H9 (cell line): ENCODE measurements at regions not wholly inside any gene's neighbourhood (a gene's known extent, or its start where the extent isn't known, plus 50 kb on each side); places are given as distances from the start of the nearest gene placed in this dataset.
A peak's percentile ranks its signal among the peaks of the same experiment; 100 is the strongest.

ENCODE experiments used
- DNase-seq: peaks from one replicate; pipeline ENCODE4 v3.0.0-alpha.2; 2017
- H2AFZ ChIP-seq: one replicate; pipeline ENCODE4 v1.6.1; 2013; ENCODE audit warnings: mild to moderate bottlenecking, low read length, control low read depth, moderate library complexity
- H2AK5ac ChIP-seq: 2 replicates; pipeline ENCODE4 v1.6.1; 2013; ENCODE audit warnings: low read length, control low read depth, mixed read lengths; ENCODE audit not compliant: insufficient read length
- H2BK120ac ChIP-seq: one replicate; pipeline ENCODE4 v1.6.1; 2013; ENCODE audit warnings: low read depth, mild to moderate bottlenecking, low read length, control low read depth, inconsistent platforms; ENCODE audit not compliant: poor library complexity, severe bottlenecking
- H2BK12ac ChIP-seq: 2 replicates; pipeline ENCODE4 v1.6.1; 2013; ENCODE audit warnings: low read length, control low read depth, mixed read lengths, low read depth; ENCODE audit not compliant: insufficient read length
- H2BK15ac ChIP-seq: 2 replicates; pipeline ENCODE4 v1.6.1; 2013; ENCODE audit warnings: low read depth, low read length, control low read depth
- H2BK20ac ChIP-seq: one replicate; pipeline ENCODE4 v1.6.1; 2013; ENCODE audit warnings: low read depth, mild to moderate bottlenecking, low read length, control low read depth, inconsistent platforms; ENCODE audit not compliant: poor library complexity, severe bottlenecking
- H2BK5ac ChIP-seq: 2 replicates; pipeline ENCODE4 v1.6.1; 2013; ENCODE audit warnings: low read length, control low read depth, mixed read lengths; ENCODE audit not compliant: insufficient read length
- H3K14ac ChIP-seq: 2 replicates; pipeline ENCODE4 v1.6.1; 2013; ENCODE audit warnings: low read length, control low read depth; ENCODE audit not compliant: insufficient read depth
- H3K18ac ChIP-seq: 2 replicates; pipeline ENCODE4 v1.6.1; 2013; ENCODE audit warnings: low read depth, mild to moderate bottlenecking, mixed read lengths, low read length, control low read depth; ENCODE audit not compliant: insufficient read length
- H3K23ac ChIP-seq: 2 replicates; pipeline ENCODE4 v1.6.1; 2013; ENCODE audit warnings: low read length, control low read depth, mixed read lengths, low read depth; ENCODE audit not compliant: insufficient read length
- H3K23me2 ChIP-seq: 2 replicates; pipeline ENCODE4 v1.6.1; 2013; ENCODE audit warnings: low read depth, mild to moderate bottlenecking, mixed read lengths, low read length, control low read depth; ENCODE audit not compliant: insufficient read length, poor library complexity, severe bottlenecking
- H3K27ac ChIP-seq: 2 replicates; pipeline ENCODE4 v1.5.1; 2013; ENCODE audit warnings: low read length, control low read depth, mixed read lengths, low read depth; ENCODE audit not compliant: insufficient read length
- H3K27me3 ChIP-seq: 2 replicates; pipeline ENCODE4 v1.6.1; 2013; ENCODE audit warnings: low read length, control low read depth, inconsistent platforms; ENCODE audit not compliant: insufficient read depth
- H3K4ac ChIP-seq: 2 replicates; pipeline ENCODE4 v1.6.1; 2013; ENCODE audit warnings: low read depth, mild to moderate bottlenecking, control low read depth, inconsistent platforms, low read length, moderate library complexity
- H3K4me1 ChIP-seq: 2 replicates; pipeline ENCODE4 v1.6.1; 2013; ENCODE audit warnings: low read length, control low read depth, inconsistent platforms; ENCODE audit not compliant: insufficient read depth
- H3K4me2 ChIP-seq: 2 replicates; pipeline ENCODE4 v1.6.1; 2013; ENCODE audit warnings: low read length, control low read depth, mixed read lengths; ENCODE audit not compliant: insufficient read length, insufficient read depth
- H3K56ac ChIP-seq: 2 replicates; pipeline ENCODE4 v1.6.1; 2013; ENCODE audit warnings: low read depth, mild to moderate bottlenecking, mixed read lengths, low read length, control low read depth; ENCODE audit not compliant: insufficient read length
- H3K79me1 ChIP-seq: 2 replicates; pipeline ENCODE4 v1.6.1; 2013; ENCODE audit warnings: low read depth, mild to moderate bottlenecking, moderate library complexity, low read length, control low read depth, inconsistent platforms; ENCODE audit not compliant: insufficient read depth, poor library complexity, severe bottlenecking
- H3K79me2 ChIP-seq: 2 replicates; pipeline ENCODE4 v1.6.1; 2013; ENCODE audit warnings: low read length, control low read depth, inconsistent platforms; ENCODE audit not compliant: insufficient read depth
- H3K9ac ChIP-seq: 2 replicates; pipeline ENCODE4 v1.6.1; 2013; ENCODE audit warnings: low read length, control low read depth, mixed read lengths; ENCODE audit not compliant: insufficient read length; ENCODE audit errors: extremely low read depth
- H3K9me3 ChIP-seq: one replicate; pipeline ENCODE4 v1.6.1; 2013; ENCODE audit warnings: low read depth, low read length, inconsistent platforms; ENCODE audit not compliant: control insufficient read depth
- H3T11ph ChIP-seq: one replicate; pipeline ENCODE4 v1.6.1; 2013; ENCODE audit warnings: mild to moderate bottlenecking, low read length, control low read depth, inconsistent platforms
- H4K20me1 ChIP-seq: one replicate; pipeline ENCODE4 v1.6.1; 2013; ENCODE audit not compliant: control insufficient read depth, insufficient read length, insufficient read depth
- H4K5ac ChIP-seq: 2 replicates; pipeline ENCODE4 v1.6.1; 2013; ENCODE audit warnings: low read depth, mild to moderate bottlenecking, mixed read lengths, low read length, control low read depth; ENCODE audit not compliant: insufficient read length
- H4K8ac ChIP-seq: replicated peaks from 2 replicates; pipeline ENCODE4 v1.6.1; 2013; ENCODE audit warnings: low read length, control low read depth, mixed read lengths, low read depth; ENCODE audit not compliant: insufficient read length
- H4K91ac ChIP-seq: 2 replicates; pipeline ENCODE4 v1.6.1; 2013; ENCODE audit warnings: low read depth, mild to moderate bottlenecking, moderate library complexity, mixed read lengths, low read length, control low read depth; ENCODE audit not compliant: insufficient read length
- H3K27ac Mint-ChIP-seq, 3 experiments: 2 replicates in 2 of 3; 3 replicates in 1 of 3; pipeline ENCODE4 v1.8.0; 2020 to 2021; ENCODE audit warnings: mixed read lengths in 3 of 3, mild to moderate bottlenecking in 1 of 3, moderate library complexity in 1 of 3
- H3K27me3 Mint-ChIP-seq: 2 replicates; pipeline ENCODE4 v1.8.0; 2021; ENCODE audit warnings: low read depth, mild to moderate bottlenecking, moderate library complexity, mixed read lengths
- H3K36me3 Mint-ChIP-seq, 3 experiments: 2 replicates in 2 of 3; 3 replicates in 1 of 3; pipeline ENCODE4 v1.8.0; 2020 to 2021; ENCODE audit warnings: low read depth in 3 of 3, mixed read lengths in 3 of 3; ENCODE audit not compliant: insufficient read depth in 1 of 3
- H3K4me1 Mint-ChIP-seq, 2 experiments: 2 replicates each; pipeline ENCODE4 v1.8.0; 2020; ENCODE audit warnings: mixed read lengths in 2 of 2
- H3K4me3 Mint-ChIP-seq, 2 experiments: 2 replicates in 1 of 2; 3 replicates in 1 of 2; pipeline ENCODE4 v1.8.0; 2020 to 2021; ENCODE audit warnings: mild to moderate bottlenecking in 2 of 2, mixed read lengths in 2 of 2, moderate library complexity in 1 of 2
- H3K9me3 Mint-ChIP-seq, 2 experiments: 2 replicates in 1 of 2; 3 replicates in 1 of 2; pipeline ENCODE4 v1.8.0; 2020; ENCODE audit warnings: mild to moderate bottlenecking in 2 of 2, mixed read lengths in 2 of 2, moderate library complexity in 1 of 2
- WGBS: extraction: QIAGEN DNeasy Blood & Tissue Kit; methylation state at CpG from one replicate; pipeline ENCODE4 v1.1.7; 2013; ENCODE audit warnings: missing lambda C conversion rate, low lambda C conversion rate, mixed read lengths; ENCODE audit not compliant: insufficient read length; ENCODE audit errors: extremely low coverage; 5-methylcytosine and 5-hydroxymethylcytosine counted together
- TF ChIP-seq, protein P1 (sequence below): fragments of 200-600 bp; sonication (generic); conservative IDR thresholded peaks from 3 replicates; pipeline ENCODE4 v1.8.0; 2021; ENCODE audit warnings: antibody characterized with exemption, mild to moderate bottlenecking

DNA sequence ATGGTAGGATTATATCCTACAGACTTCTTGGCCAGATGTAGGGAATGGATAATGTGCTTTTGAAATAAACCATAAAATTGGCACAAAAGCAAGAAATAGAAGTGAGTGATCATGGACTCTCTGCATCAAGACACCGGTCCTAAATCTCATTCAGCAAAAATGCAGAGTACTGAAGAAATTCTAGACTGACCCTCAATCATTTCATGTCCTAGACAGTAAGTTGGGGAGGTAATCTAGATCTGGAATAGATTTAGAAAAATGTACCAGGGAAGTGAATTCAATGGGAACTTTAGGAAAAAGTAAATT lies 69.7 kb upstream of the ADTRP start:
- no peak overlapping the region for H2BK120ac ChIP-seq
- no peak overlapping the region for H3K9ac ChIP-seq
- Mint-ChIP-seq H3K9me3 (no peaks in the 10 kb centered on the region; a peak in 2 of 5 replicates), H3K4me3 (no peak overlapping the region), H3K36me3 (no peaks in the 10 kb centered on the region), H3K4me1 (no peaks in the 10 kb centered on the region), H3K27ac (no peak overlapping the region), H3K27me3 (no peaks in the 10 kb centered on the region)
- no peaks in the 10 kb centered on the region for H3K23me2 ChIP-seq
- no peak overlapping the region for H4K8ac ChIP-seq
- no peak overlapping the region for H3K4ac ChIP-seq
- no peak overlapping the region for H4K91ac ChIP-seq
- no peaks in the 10 kb centered on the region for H3K27me3 ChIP-seq
- H3K18ac ChIP-seq = peak overlapping the region; percentile 46
- H2BK20ac ChIP-seq = no peak overlapping the region
- no peak overlapping the region for H2BK12ac ChIP-seq
- no peak overlapping the region for H4K5ac ChIP-seq
- no peaks in the 10 kb centered on the region for H4K20me1 ChIP-seq
- H3K79me1 ChIP-seq = no peaks in the 10 kb centered on the region
- no peak overlapping the region for H3K14ac ChIP-seq
- H3K9me3 ChIP-seq = no peaks in the 10 kb centered on the region
- no CpG with 5 or more reads among the region's 1 CpG for WGBS
- no peak overlapping the region for H3K27ac ChIP-seq
- no peak overlapping the region for H3K23ac ChIP-seq
- TF ChIP-seq, protein P1, sequence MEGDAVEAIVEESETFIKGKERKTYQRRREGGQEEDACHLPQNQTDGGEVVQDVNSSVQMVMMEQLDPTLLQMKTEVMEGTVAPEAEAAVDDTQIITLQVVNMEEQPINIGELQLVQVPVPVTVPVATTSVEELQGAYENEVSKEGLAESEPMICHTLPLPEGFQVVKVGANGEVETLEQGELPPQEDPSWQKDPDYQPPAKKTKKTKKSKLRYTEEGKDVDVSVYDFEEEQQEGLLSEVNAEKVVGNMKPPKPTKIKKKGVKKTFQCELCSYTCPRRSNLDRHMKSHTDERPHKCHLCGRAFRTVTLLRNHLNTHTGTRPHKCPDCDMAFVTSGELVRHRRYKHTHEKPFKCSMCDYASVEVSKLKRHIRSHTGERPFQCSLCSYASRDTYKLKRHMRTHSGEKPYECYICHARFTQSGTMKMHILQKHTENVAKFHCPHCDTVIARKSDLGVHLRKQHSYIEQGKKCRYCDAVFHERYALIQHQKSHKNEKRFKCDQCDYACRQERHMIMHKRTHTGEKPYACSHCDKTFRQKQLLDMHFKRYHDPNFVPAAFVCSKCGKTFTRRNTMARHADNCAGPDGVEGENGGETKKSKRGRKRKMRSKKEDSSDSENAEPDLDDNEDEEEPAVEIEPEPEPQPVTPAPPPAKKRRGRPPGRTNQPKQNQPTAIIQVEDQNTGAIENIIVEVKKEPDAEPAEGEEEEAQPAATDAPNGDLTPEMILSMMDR = no peak
- no peak overlapping the region for H3K56ac ChIP-seq
- H3T11ph ChIP-seq = no peak overlapping the region
- no peaks in the 10 kb centered on the region for H3K4me1 ChIP-seq
- H3K4me2 ChIP-seq = no peak overlapping the region
- no peak overlapping the region for H2AK5ac ChIP-seq
- H2BK5ac ChIP-seq = no peak overlapping the region
- no peak overlapping the region for H2AFZ ChIP-seq
- DNase-seq = no peak
- H2BK15ac ChIP-seq = no peak overlapping the region
- no peaks in the 10 kb centered on the region for H3K79me2 ChIP-seq
